IMR-90 (cell line): ENCODE measurements at regions not wholly inside any gene's neighbourhood (a gene's known extent, or its start where the extent isn't known, plus 50 kb on each side); places are given as distances from the start of the nearest gene placed in this dataset.

Experiments used
- ATAC-seq: fragments of 200-7000 bp; cut with Tn5 transposase; 2 replicates; pipeline ENCODE4 v1.9.1; 2020; ENCODE audit warnings: low read depth, mild to moderate bottlenecking, moderate library complexity
- BruUV-seq: library from RNA; stranded (reverse); fragments of 400-500 nt; replicated peaks from 2 replicates; lab custom pipeline; 2021; lab: Mats Ljungman, UMichigan
- CTCF ChIA-PET: fragments of 300-600 bp; formaldehyde crosslinking; extraction: SDS; loops from one replicate; lab custom pipeline; 2021; ENCODE audit warnings: antibody characterized with exemption; lab: Yijun Ruan, JAX
- POLR2A ChIA-PET: fragments of 300-600 bp; sonication (Branson Sonifier 250); formaldehyde crosslinking; loops from one replicate; lab custom pipeline; 2022; ENCODE audit warnings: antibody characterized with exemption; ENCODE audit not compliant: unreplicated experiment; lab: Charles Lee
- DNase-seq: peaks from one replicate; pipeline ENCODE4 v3.0.0; 2013
- H2AFZ ChIP-seq: replicated peaks from 2 replicates; pipeline ENCODE3; 2013; ENCODE audit warnings: low read length, mild to moderate bottlenecking; ENCODE audit not compliant: poor library complexity
- H2AK5ac ChIP-seq: 2 replicates; pipeline ENCODE4 v1.6.1; 2013; ENCODE audit warnings: low read depth, low read length, inconsistent platforms
- H2AK9ac ChIP-seq: replicated peaks from 2 replicates; pipeline ENCODE3; 2013; ENCODE audit warnings: mild to moderate bottlenecking, low read depth, low read length, moderate library complexity; ENCODE audit not compliant: poor library complexity
- H2BK120ac ChIP-seq: 2 replicates; pipeline ENCODE4 v1.6.1; 2013; ENCODE audit warnings: low read depth, low read length, inconsistent platforms
- H2BK15ac ChIP-seq: 3 replicates; pipeline ENCODE4 v1.6.1; 2013; ENCODE audit warnings: low read depth, low read length, inconsistent platforms
- H2BK20ac ChIP-seq: 2 replicates; pipeline ENCODE4 v1.6.1; 2013; ENCODE audit warnings: low read depth, mild to moderate bottlenecking, inconsistent platforms, low read length, moderate library complexity
- H2BK5ac ChIP-seq: 2 replicates; pipeline ENCODE4 v1.6.1; 2013; ENCODE audit warnings: mild to moderate bottlenecking, low read depth, low read length, inconsistent platforms; ENCODE audit not compliant: poor library complexity, severe bottlenecking
- H3K14ac ChIP-seq: replicated peaks from 2 replicates; pipeline ENCODE4 v1.6.1; 2013; ENCODE audit warnings: low read depth, low read length, inconsistent platforms
- H3K18ac ChIP-seq: 2 replicates; pipeline ENCODE4 v1.6.1; 2013; ENCODE audit warnings: low read depth, low read length, control low read depth
- H3K23ac ChIP-seq: 2 replicates; pipeline ENCODE4 v1.6.1; 2013; ENCODE audit warnings: low read depth, low read length, inconsistent platforms
- H3K27ac ChIP-seq: 2 replicates; pipeline ENCODE4 v1.5.1; 2013; ENCODE audit warnings: mild to moderate bottlenecking, control low read depth, low read length; ENCODE audit not compliant: insufficient read depth
- H3K27me3 ChIP-seq: 2 replicates; pipeline ENCODE4 v1.6.1; 2013; ENCODE audit warnings: low read length; ENCODE audit not compliant: control insufficient read depth, insufficient read depth
- H3K36me3 ChIP-seq: 2 replicates; pipeline ENCODE4 v1.6.1; 2013; ENCODE audit warnings: low read length, mixed read lengths; ENCODE audit not compliant: control insufficient read depth, insufficient read depth
- H3K4ac ChIP-seq: 2 replicates; pipeline ENCODE4 v1.6.1; 2013; ENCODE audit warnings: low read depth, low read length, inconsistent platforms
- H3K4me1 ChIP-seq: 2 replicates; pipeline ENCODE4 v1.6.1; 2013; ENCODE audit warnings: low read length, mixed read lengths; ENCODE audit not compliant: control insufficient read depth, insufficient read depth
- H3K4me2 ChIP-seq: 2 replicates; pipeline ENCODE4 v1.6.1; 2013; ENCODE audit warnings: low read depth, mild to moderate bottlenecking, control low read depth, low read length, moderate library complexity
- H3K4me3 ChIP-seq: 2 replicates; pipeline ENCODE4 v1.5.1; 2013; ENCODE audit warnings: low read depth, mild to moderate bottlenecking, control low read depth, low read length, moderate library complexity; ENCODE audit not compliant: insufficient read depth
- H3K56ac ChIP-seq: 2 replicates; pipeline ENCODE4 v1.6.1; 2013; ENCODE audit warnings: low read length, inconsistent platforms; ENCODE audit not compliant: insufficient read depth; ENCODE audit errors: extremely low read depth
- H3K79me1 ChIP-seq, 2 experiments: 2 replicates each; pipeline ENCODE4 v1.6.1; 2013; ENCODE audit warnings: low read length in 2 of 2, inconsistent platforms in 1 of 2, low read depth in 1 of 2
- H3K9ac ChIP-seq: 2 replicates; pipeline ENCODE4 v1.6.1; 2013; ENCODE audit warnings: low read depth, low read length, control low read depth
- H3K9me1 ChIP-seq: 2 replicates; pipeline ENCODE4 v1.6.1; 2013; ENCODE audit warnings: low read length, inconsistent platforms; ENCODE audit not compliant: insufficient read depth
- H3K9me3 ChIP-seq: 2 replicates; pipeline ENCODE4 v1.6.1; 2013; ENCODE audit warnings: low read length; ENCODE audit not compliant: control insufficient read depth, insufficient read depth
- H4K20me1 ChIP-seq: 2 replicates; pipeline ENCODE4 v1.6.1; 2013; ENCODE audit warnings: low read length, inconsistent platforms; ENCODE audit not compliant: insufficient read depth
- H4K5ac ChIP-seq: 2 replicates; pipeline ENCODE4 v1.6.1; 2013; ENCODE audit warnings: mild to moderate bottlenecking, low read depth, low read length, control low read depth
- H4K8ac ChIP-seq, 2 experiments: 2 replicates each; pipeline ENCODE4 v1.6.1; 2013; ENCODE audit warnings: low read depth in 2 of 2, low read length in 2 of 2, control low read depth in 1 of 2, inconsistent platforms in 1 of 2
- H4K91ac ChIP-seq: 2 replicates; pipeline ENCODE4 v1.6.1; 2013; ENCODE audit warnings: low read depth, low read length, inconsistent platforms; ENCODE audit not compliant: insufficient read depth
- BHLHE40 ChIP-seq: fragments of 150-350 bp; IDR thresholded peaks from 2 replicates; pipeline ENCODE4 v1.6.1; 2016; ENCODE audit warnings: mild to moderate bottlenecking, low read depth, low read length
- CEBPB ChIP-seq: IDR thresholded peaks from 2 replicates; pipeline ENCODE4 v1.6.1; 2012; ENCODE audit warnings: low read depth, low read length, improper control_type of control experiment
- CHD1 ChIP-seq: IDR thresholded peaks from 2 replicates; pipeline ENCODE4 v1.6.1; 2012; ENCODE audit warnings: low read depth, low read length, improper control_type of control experiment
- FOS ChIP-seq: fragments of 150-350 bp; IDR thresholded peaks from 2 replicates; pipeline ENCODE4 v1.6.1; 2016; ENCODE audit warnings: low read depth, low read length
- MAFK ChIP-seq: IDR thresholded peaks from 2 replicates; pipeline ENCODE4 v1.6.1; 2012; ENCODE audit warnings: low read depth, low read length, improper control_type of control experiment
- MAZ ChIP-seq: IDR thresholded peaks from 2 replicates; pipeline ENCODE4 v1.6.1; 2012; ENCODE audit warnings: low read depth, mild to moderate bottlenecking, low read length, improper control_type of control experiment, moderate library complexity, borderline replicate concordance
- MXI1 ChIP-seq: IDR thresholded peaks from 2 replicates; pipeline ENCODE4 v1.6.1; 2012; ENCODE audit warnings: low read depth, mild to moderate bottlenecking, low read length, moderate library complexity, borderline replicate concordance
- NFE2L2 ChIP-seq: fragments of 150-350 bp; IDR thresholded peaks from 2 replicates; pipeline ENCODE4 v1.6.1; 2016; ENCODE audit warnings: low read depth, mild to moderate bottlenecking, low read length
- POLR2A ChIP-seq: IDR thresholded peaks from 2 replicates; pipeline ENCODE4 v1.6.1; 2012; ENCODE audit warnings: mild to moderate bottlenecking, low read depth, low read length
- RAD21 ChIP-seq: IDR thresholded peaks from 2 replicates; pipeline ENCODE4 v1.6.1; 2012; ENCODE audit warnings: low read length, improper control_type of control experiment
- RCOR1 ChIP-seq: IDR thresholded peaks from 2 replicates; pipeline ENCODE4 v1.6.1; 2012; ENCODE audit warnings: mild to moderate bottlenecking, low read length, improper control_type of control experiment; ENCODE audit not compliant: insufficient replicate concordance
- RFX5 ChIP-seq: IDR thresholded peaks from 2 replicates; pipeline ENCODE4 v1.8.0; 2012; ENCODE audit warnings: low read depth, mild to moderate bottlenecking, low read length, moderate library complexity
- SMC3 ChIP-seq: fragments of 150-350 bp; IDR thresholded peaks from 2 replicates; pipeline ENCODE4 v1.6.1; 2016; ENCODE audit warnings: low read depth, mild to moderate bottlenecking, antibody characterized with exemption, low read length, moderate library complexity
- USF2 ChIP-seq: fragments of 150-350 bp; IDR thresholded peaks from 2 replicates; pipeline ENCODE4 v1.6.1; 2017; ENCODE audit warnings: mild to moderate bottlenecking, antibody characterized with exemption, low read length, low read depth
- WGBS, 2 experiments: methylation state at CpG; one replicate each; pipeline versions ENCODE4 v1.1.5 to v1.1.7; 2013; ENCODE audit warnings: missing lambda C conversion rate in 2 of 2; ENCODE audit not compliant: insufficient read length in 1 of 2; ENCODE audit errors: extremely low coverage in 2 of 2; 5-methylcytosine and 5-hydroxymethylcytosine counted together
- dilution Hi-C: fragments of 300-500 bp; cut with HindIII; formaldehyde crosslinking; loops from one replicate; pipeline ENCODE4 v1.14.3; 2018; ENCODE audit warnings: low sequenced_read_pairs; ENCODE audit not compliant: unreplicated experiment
- in situ Hi-C: fragments of 300-500 bp; cut with MboI; formaldehyde crosslinking; loops from 3 replicates; pipeline ENCODE4 v1.14.3; 2019; ENCODE audit warnings: low sequenced_read_pairs, inconsistent platforms, mixed read lengths
- intact Hi-C: fragments of 100-400 bp; cut with micrococcal nuclease; formaldehyde crosslinking; loops from 2 replicates; pipeline ENCODE4 v1.10.0; 2022
- TF ChIP-seq, protein P1 (sequence below): conservative IDR thresholded peaks from 2 replicates; pipeline ENCODE4 v1.5.1; 2012; ENCODE audit warnings: mild to moderate bottlenecking, low read depth, low read length, improper control_type of control experiment
- TF ChIP-seq, protein P2 (sequence below): fragments of 150-350 bp; IDR thresholded peaks from 2 replicates; pipeline ENCODE4 v1.6.1; 2016; ENCODE audit warnings: low read depth, mild to moderate bottlenecking, low read length, moderate library complexity, borderline replicate concordance

GRCh38 chr3:170761103-170761502 lies 108.9 kb downstream of the RPL22L1 start:
- no peak for DNase-seq
- H3K23ac ChIP-seq = peak overlapping the region; percentile 41; the same call in 1 of the 2 replicates
- H3K4me2 ChIP-seq = no peak overlapping the region
- H3K9me1 ChIP-seq = peaks cover 8% of the 10 kb centered on the region
- H2AK9ac ChIP-seq = no peak overlapping the region
- no peak for ATAC-seq
- peak overlapping the region; percentile 23 to 83 for H4K8ac ChIP-seq
- intact Hi-C loops = no loop called here
- no peak overlapping the region for H3K27ac ChIP-seq
- peak overlapping the region; percentile 44 for H2BK5ac ChIP-seq
- dilution Hi-C loops = no loop called here
- H2BK20ac ChIP-seq = peak overlapping the region; percentile 92
- H3K14ac ChIP-seq = peak overlapping the region; percentile 77; the same call in 1 of the 2 replicates
- no peaks in the 10 kb centered on the region for H3K79me1 ChIP-seq
- BruUV-seq = no TSS peak
- POLR2A ChIA-PET = no interaction called here
- H2BK15ac ChIP-seq = peak overlapping the region; percentile 89
- no peaks in the 10 kb centered on the region for H4K20me1 ChIP-seq
- H2AK5ac ChIP-seq = peak overlapping the region; percentile 34
- no peak overlapping the region for H3K4me3 ChIP-seq
- peak overlapping the region; percentile 90 for H3K18ac ChIP-seq
- H2BK120ac ChIP-seq = peak overlapping the region; percentile 88
- in situ Hi-C loops = no loop called here
- H3K27me3 ChIP-seq = no peaks in the 10 kb centered on the region
- H3K36me3 ChIP-seq = no peaks in the 10 kb centered on the region
- H3K56ac ChIP-seq = peak overlapping the region; percentile 19; the same call in 1 of the 2 replicates
- H3K9me3 ChIP-seq = no peaks in the 10 kb centered on the region
- TF ChIP-seq, protein P1, sequence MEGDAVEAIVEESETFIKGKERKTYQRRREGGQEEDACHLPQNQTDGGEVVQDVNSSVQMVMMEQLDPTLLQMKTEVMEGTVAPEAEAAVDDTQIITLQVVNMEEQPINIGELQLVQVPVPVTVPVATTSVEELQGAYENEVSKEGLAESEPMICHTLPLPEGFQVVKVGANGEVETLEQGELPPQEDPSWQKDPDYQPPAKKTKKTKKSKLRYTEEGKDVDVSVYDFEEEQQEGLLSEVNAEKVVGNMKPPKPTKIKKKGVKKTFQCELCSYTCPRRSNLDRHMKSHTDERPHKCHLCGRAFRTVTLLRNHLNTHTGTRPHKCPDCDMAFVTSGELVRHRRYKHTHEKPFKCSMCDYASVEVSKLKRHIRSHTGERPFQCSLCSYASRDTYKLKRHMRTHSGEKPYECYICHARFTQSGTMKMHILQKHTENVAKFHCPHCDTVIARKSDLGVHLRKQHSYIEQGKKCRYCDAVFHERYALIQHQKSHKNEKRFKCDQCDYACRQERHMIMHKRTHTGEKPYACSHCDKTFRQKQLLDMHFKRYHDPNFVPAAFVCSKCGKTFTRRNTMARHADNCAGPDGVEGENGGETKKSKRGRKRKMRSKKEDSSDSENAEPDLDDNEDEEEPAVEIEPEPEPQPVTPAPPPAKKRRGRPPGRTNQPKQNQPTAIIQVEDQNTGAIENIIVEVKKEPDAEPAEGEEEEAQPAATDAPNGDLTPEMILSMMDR = no peak
- TF ChIP-seq RFX5 (no peak), FOS (no peak), RCOR1 (no peak), BHLHE40 (no peak), MAFK (no peak), SMC3 (no peak), NFE2L2 (no peak), CHD1 (no peak), MXI1 (no peak), POLR2A (no peak), USF2 (no peak), RAD21 (no peak), CEBPB (no peak), MAZ (no peak)
- TF ChIP-seq, protein P2, sequence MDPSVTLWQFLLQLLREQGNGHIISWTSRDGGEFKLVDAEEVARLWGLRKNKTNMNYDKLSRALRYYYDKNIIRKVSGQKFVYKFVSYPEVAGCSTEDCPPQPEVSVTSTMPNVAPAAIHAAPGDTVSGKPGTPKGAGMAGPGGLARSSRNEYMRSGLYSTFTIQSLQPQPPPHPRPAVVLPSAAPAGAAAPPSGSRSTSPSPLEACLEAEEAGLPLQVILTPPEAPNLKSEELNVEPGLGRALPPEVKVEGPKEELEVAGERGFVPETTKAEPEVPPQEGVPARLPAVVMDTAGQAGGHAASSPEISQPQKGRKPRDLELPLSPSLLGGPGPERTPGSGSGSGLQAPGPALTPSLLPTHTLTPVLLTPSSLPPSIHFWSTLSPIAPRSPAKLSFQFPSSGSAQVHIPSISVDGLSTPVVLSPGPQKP = no peak
- H3K4me1 ChIP-seq = peaks cover 15% of the 10 kb centered on the region
- no CpG with 5 or more reads among the region's 3 CpGs for WGBS, 2 experiments
- H4K91ac ChIP-seq = peak overlapping the region; percentile 45; the same call in 1 of the 2 replicates
- CTCF ChIA-PET = interaction anchor here (1.0 to 1.3 kb wide), 3 partner anchors 9 to 49 kb away, joined by 3 to 5 read pairs (median 4); no protein-coding TSS in a partner anchor
- no peak overlapping the region for H3K9ac ChIP-seq
- peak overlapping the region; percentile 77 for H3K4ac ChIP-seq
- H2AFZ ChIP-seq = peak overlapping the region; percentile 64
- peak overlapping the region; percentile 91 for H4K5ac ChIP-seq
